NCI-H2029 (cell line): ENCODE measurements at regions not wholly inside any gene's neighbourhood (a gene's known extent, or its start where the extent isn't known, plus 50 kb on each side); places are given as distances from the start of the nearest gene placed in this dataset.

Experiments used
- DNase-seq: peaks from one replicate; lab custom pipeline; 2025; lab: John Stamatoyannopoulos, UW

- DNase-seq, result no peak
Observed at GRCh38 chr11:56932572-56933220, 56.0 kb upstream of the OR5AK2 start.

- no peak for DNase-seq
Observed at GRCh38 chr11:56923116-56923515, 65.6 kb upstream of the OR5AK2 start.

GRCh38 chr11:56922421-56922820 is 66.3 kb upstream of the OR5AK2 start:
- DNase-seq, result no peak

- DNase-seq, result no peak
Observed at GRCh38 chr11:56917708-56918400, 70.9 kb upstream of the OR5AK2 start.

GRCh38 chr11:56916587-56916986 is 72.1 kb upstream of the OR5AK2 start:
- DNase-seq, result no peak

GRCh38 chr11:56916162-56916561 is 72.6 kb upstream of the OR5AK2 start:
- DNase-seq, result no peak

- no peak for DNase-seq
Observed at GRCh38 chr11:56911312-56911711, 77.4 kb upstream of the OR5AK2 start.

GRCh38 chr11:56910785-56911184 is 77.9 kb upstream of the OR5AK2 start:
- DNase-seq, result no peak

GRCh38 chr11:56910046-56910773 is 78.5 kb upstream of the OR5AK2 start:
- no peak for DNase-seq

GRCh38 chr11:56909563-56909962 is 79.2 kb upstream of the OR5AK2 start:
- DNase-seq, result no peak

- DNase-seq, result no peak
Observed at GRCh38 chr11:56909080-56909479, 79.6 kb upstream of the OR5AK2 start.

- no peak for DNase-seq
Observed at GRCh38 chr11:56906683-56907148, 82.0 kb upstream of the OR5AK2 start.

GRCh38 chr11:56905936-56906335 is 82.8 kb upstream of the OR5AK2 start:
- no peak for DNase-seq

GRCh38 chr11:56905442-56905841 is 83.3 kb upstream of the OR5AK2 start:
- DNase-seq, result no peak

GRCh38 chr11:56898856-56899255 is 89.9 kb upstream of the OR5AK2 start:
- no peak for DNase-seq

- no peak for DNase-seq
Observed at GRCh38 chr11:56890584-56891305, 98.0 kb upstream of the OR5AK2 start.

GRCh38 chr11:56889986-56890385 is 98.7 kb upstream of the OR5AK2 start:
- no peak for DNase-seq

- DNase-seq, result no peak
Observed at GRCh38 chr11:56887940-56888339, 100.8 kb upstream of the OR5AK2 start.

- DNase-seq, result no peak
Observed at GRCh38 chr11:56886455-56886854, 102.3 kb upstream of the OR5AK2 start.

GRCh38 chr11:56885854-56886253 is 102.9 kb upstream of the OR5AK2 start:
- DNase-seq, result no peak

GRCh38 chr11:56885177-56885576 is 103.5 kb upstream of the OR5AK2 start:
- no peak for DNase-seq

GRCh38 chr11:56883371-56883987 is 105.2 kb upstream of the OR5AK2 start:
- DNase-seq, result no peak
